HEK293 (cell line): ENCODE measurements at regions not wholly inside any gene's neighbourhood (a gene's known extent, or its start where the extent isn't known, plus 50 kb on each side); places are given as distances from the start of the nearest gene placed in this dataset.

ENCODE experiments used
- KLF10 ChIP-seq: fragments of 450-650 bp; IDR thresholded peaks from 2 replicates; pipeline ENCODE4 v1.5.1; 2018; ENCODE audit warnings: missing biosample characterization, mild to moderate bottlenecking, missing genetic modification characterization
- ZFP37 ChIP-seq: fragments of 450-650 bp; formaldehyde crosslinking; IDR thresholded peaks from 2 replicates; pipeline ENCODE4 v1.5.1; 2016; ENCODE audit warnings: missing biosample characterization, missing genetic modification characterization
- ZNF132 ChIP-seq: fragments of 450-650 bp; formaldehyde crosslinking; IDR thresholded peaks from 2 replicates; pipeline ENCODE4 v1.5.1; 2017; ENCODE audit warnings: missing biosample characterization, missing genetic modification characterization, borderline replicate concordance
- TF ChIP-seq, protein P1 (sequence below): fragments of 450-650 bp; formaldehyde crosslinking; IDR thresholded peaks from 2 replicates; pipeline ENCODE4 v1.5.1; 2016; ENCODE audit warnings: missing biosample characterization, missing genetic modification characterization

DNA sequence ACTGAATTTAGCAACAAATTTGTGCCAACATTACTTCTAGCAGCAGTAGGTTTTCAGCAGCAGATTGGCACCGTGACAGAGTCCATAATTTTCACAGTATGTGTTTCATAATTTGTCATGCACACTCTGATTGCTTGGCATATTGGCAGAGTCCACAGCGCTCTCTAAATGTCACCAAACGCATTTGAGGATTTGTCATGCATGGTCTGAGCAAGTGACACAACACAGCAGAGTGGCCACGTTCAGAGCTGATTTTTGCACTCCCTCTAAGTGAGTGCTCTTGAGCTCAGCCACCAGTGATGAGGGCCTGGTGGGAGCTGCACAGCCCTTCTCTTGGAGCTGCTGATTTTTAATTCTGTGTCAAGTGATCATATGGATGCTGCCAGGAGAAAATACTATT, 1270.8 kb downstream of the ROBO1 start:
- no peak for TF ChIP-seq ZNF132 (tag by site-specific recombination)
- TF ChIP-seq ZFP37 (tag by site-specific recombination): no peak
- TF ChIP-seq KLF10: no peak
- TF ChIP-seq, protein P1, sequence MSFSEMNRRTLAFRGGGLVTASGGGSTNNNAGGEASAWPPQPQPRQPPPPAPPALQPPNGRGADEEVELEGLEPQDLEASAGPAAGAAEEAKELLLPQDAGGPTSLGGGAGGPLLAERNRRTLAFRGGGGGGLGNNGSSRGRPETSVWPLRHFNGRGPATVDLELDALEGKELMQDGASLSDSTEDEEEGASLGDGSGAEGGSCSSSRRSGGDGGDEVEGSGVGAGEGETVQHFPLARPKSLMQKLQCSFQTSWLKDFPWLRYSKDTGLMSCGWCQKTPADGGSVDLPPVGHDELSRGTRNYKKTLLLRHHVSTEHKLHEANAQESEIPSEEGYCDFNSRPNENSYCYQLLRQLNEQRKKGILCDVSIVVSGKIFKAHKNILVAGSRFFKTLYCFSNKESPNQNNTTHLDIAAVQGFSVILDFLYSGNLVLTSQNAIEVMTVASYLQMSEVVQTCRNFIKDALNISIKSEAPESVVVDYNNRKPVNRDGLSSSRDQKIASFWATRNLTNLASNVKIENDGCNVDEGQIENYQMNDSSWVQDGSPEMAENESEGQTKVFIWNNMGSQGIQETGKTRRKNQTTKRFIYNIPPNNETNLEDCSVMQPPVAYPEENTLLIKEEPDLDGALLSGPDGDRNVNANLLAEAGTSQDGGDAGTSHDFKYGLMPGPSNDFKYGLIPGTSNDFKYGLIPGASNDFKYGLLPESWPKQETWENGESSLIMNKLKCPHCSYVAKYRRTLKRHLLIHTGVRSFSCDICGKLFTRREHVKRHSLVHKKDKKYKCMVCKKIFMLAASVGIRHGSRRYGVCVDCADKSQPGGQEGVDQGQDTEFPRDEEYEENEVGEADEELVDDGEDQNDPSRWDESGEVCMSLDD (tag by site-specific recombination): no peak
